Stomach (tissue), 8 donors: ENCODE measurements at regions not wholly inside any gene's neighbourhood (a gene's known extent, or its start where the extent isn't known, plus 50 kb on each side); places are given as distances from the start of the nearest gene placed in this dataset.

Experiments
- DNase-seq, 2 donors: peaks; one replicate each; pipeline versions ENCODE4 v3.0.0 to v3.0.0-alpha.2; 2013 to 2019
- H3K27ac ChIP-seq, 5 donors: fragments of 200-600 bp in 4 of 5; sonication (generic) in 4 of 5; one replicate each; pipeline ENCODE4 v1.5.1; 2013 to 2019; ENCODE audit warnings: mild to moderate bottlenecking in 1 of 5, moderate library complexity in 1 of 5
- H3K27me3 ChIP-seq, 3 donors: fragments of 200-600 bp; sonication (generic); one replicate each; pipeline ENCODE4 v1.5.1; 2017 to 2019; ENCODE audit warnings: mixed run types in 1 of 3
- H3K36me3 ChIP-seq, 4 donors: fragments of 200-600 bp; sonication (generic); 1 replicate in 3 of 4; 2 replicates in 1 of 4; pipeline ENCODE4 v1.5.1; 2016 to 2019
- H3K4me1 ChIP-seq, 4 donors: fragments of 200-600 bp; sonication (generic); one replicate each; pipeline ENCODE4 v1.5.1; 2016 to 2019
- H3K4me3 ChIP-seq, 4 donors: fragments of 200-600 bp; sonication (generic) in 3 of 4; one replicate each; pipeline ENCODE4 v1.5.1; 2016 to 2019; ENCODE audit warnings: mild to moderate bottlenecking in 1 of 4
- H3K9me3 ChIP-seq, 4 donors: fragments of 200-600 bp; sonication (generic); one replicate each; pipeline ENCODE4 v1.5.1; 2016 to 2019
- EP300 ChIP-seq: sonication (generic); formaldehyde crosslinking; IDR thresholded peaks from one replicate; pipeline ENCODE4 v1.6.1; 2017; ENCODE audit warnings: antibody characterized with exemption
- POLR2A ChIP-seq, 4 donors: fragments of 450-650 bp; IDR thresholded peaks; one replicate each; pipeline ENCODE4 v1.6.1; 2016; ENCODE audit warnings: antibody characterized with exemption in 4 of 4, control low read depth in 2 of 4, mild to moderate bottlenecking in 1 of 4, moderate library complexity in 1 of 4
- POLR2AphosphoS5 ChIP-seq, 3 donors: sonication (generic); formaldehyde crosslinking; IDR thresholded peaks; one replicate each; pipeline ENCODE4 v1.6.1; 2016; ENCODE audit warnings: antibody characterized with exemption in 3 of 3
- WGBS, 5 donors: extraction: QIAGEN DNeasy Blood & Tissue Kit in 3 of 5; methylation state at CpG; one replicate each; pipeline versions ENCODE4 v1.1.5 to v1.1.7; 2013 to 2018; 5-methylcytosine and 5-hydroxymethylcytosine counted together
- intact Hi-C: fragments of 100-400 bp; cut with DNase I; formaldehyde crosslinking; loops from one replicate; pipeline ENCODE4 v1.15.1; 2023; ENCODE audit warnings: low total_unique reads
- TF ChIP-seq, protein P1 (sequence below), 7 experiments: fragments of 450-650 bp in 4 of 7; fragments of 200-600 bp in 3 of 7; sonication (generic) in 3 of 7; IDR thresholded peaks; one replicate each; pipeline ENCODE4 v1.5.1; 2016 to 2019; ENCODE audit warnings: antibody characterized with exemption in 7 of 7, control low read depth in 2 of 7, mild to moderate bottlenecking in 1 of 7
- donor health status: healthy with polysubstance abuse.
- donor health status: Bipolar disorder and iron deficiency.
- donor health status: healthy.

DNA sequence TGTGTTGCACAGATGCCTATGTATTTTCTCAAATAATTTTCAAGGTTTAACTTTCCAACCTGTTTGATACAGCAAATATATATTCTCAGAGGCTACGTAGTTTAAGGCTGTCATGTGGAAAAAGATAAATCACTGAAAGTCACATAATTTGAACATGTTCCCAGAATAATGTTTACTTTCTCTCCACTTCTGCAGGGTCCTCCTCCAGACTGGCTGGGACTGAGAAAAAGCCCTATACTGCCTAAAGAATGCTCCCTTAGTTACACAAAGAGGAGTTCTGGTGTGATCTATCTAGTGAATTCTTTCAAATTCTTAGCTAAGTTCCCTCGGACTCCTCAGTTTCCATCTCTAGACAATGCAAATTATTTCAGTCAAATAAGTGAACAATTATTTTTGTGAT, 411.0 kb downstream of the C6orf118 start:
- no peaks in the 10 kb centered on the region for H3K9me3 ChIP-seq
- H3K4me3 ChIP-seq: no peak overlapping the region
- WGBS, 5 donors: 27 to 53% (median 43%) methylated on average over 2 of the region's 2 CpGs
- DNase-seq: peak in 1 of 2 donors; percentile 33
- H3K27ac ChIP-seq: no peak overlapping the region
- intact Hi-C loops: no loop called here
- no peaks in the 10 kb centered on the region for H3K27me3 ChIP-seq
- H3K36me3 ChIP-seq: no peaks in the 10 kb centered on the region
- no peaks in the 10 kb centered on the region for H3K4me1 ChIP-seq
- TF ChIP-seq EP300 (no peak), POLR2A (IDR thresholded peaks at IDR 0.05) (no peak), POLR2AphosphoS5 (IDR thresholded peaks at IDR 0.05) (no peak)
- TF ChIP-seq, protein P1, sequence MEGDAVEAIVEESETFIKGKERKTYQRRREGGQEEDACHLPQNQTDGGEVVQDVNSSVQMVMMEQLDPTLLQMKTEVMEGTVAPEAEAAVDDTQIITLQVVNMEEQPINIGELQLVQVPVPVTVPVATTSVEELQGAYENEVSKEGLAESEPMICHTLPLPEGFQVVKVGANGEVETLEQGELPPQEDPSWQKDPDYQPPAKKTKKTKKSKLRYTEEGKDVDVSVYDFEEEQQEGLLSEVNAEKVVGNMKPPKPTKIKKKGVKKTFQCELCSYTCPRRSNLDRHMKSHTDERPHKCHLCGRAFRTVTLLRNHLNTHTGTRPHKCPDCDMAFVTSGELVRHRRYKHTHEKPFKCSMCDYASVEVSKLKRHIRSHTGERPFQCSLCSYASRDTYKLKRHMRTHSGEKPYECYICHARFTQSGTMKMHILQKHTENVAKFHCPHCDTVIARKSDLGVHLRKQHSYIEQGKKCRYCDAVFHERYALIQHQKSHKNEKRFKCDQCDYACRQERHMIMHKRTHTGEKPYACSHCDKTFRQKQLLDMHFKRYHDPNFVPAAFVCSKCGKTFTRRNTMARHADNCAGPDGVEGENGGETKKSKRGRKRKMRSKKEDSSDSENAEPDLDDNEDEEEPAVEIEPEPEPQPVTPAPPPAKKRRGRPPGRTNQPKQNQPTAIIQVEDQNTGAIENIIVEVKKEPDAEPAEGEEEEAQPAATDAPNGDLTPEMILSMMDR (IDR thresholded peaks at IDR 0.05): no peak

GRCh38 chr6:164897523-164898235, 411.7 kb downstream of the C6orf118 start:
- H3K27me3 ChIP-seq: no peaks in the 10 kb centered on the region
- WGBS, 5 donors: 42 to 65% (median 44%) methylated on average over 8 of the region's 8 CpGs
- no peak overlapping the region for H3K27ac ChIP-seq
- no peaks in the 10 kb centered on the region for H3K4me1 ChIP-seq
- no peaks in the 10 kb centered on the region for H3K36me3 ChIP-seq
- intact Hi-C loops: no loop called here
- H3K9me3 ChIP-seq: no peaks in the 10 kb centered on the region
- DNase-seq: peak in 1 of 2 donors; percentile 44
- TF ChIP-seq, protein P1 (IDR thresholded peaks at IDR 0.05): no peak
- no peak for TF ChIP-seq EP300
- no peak for TF ChIP-seq POLR2A (IDR thresholded peaks at IDR 0.05)
- TF ChIP-seq POLR2AphosphoS5 (IDR thresholded peaks at IDR 0.05): no peak
- H3K4me3 ChIP-seq: no peak overlapping the region

- Histone ChIP-seq H3K27ac (no peak overlapping the region), H3K27me3 (no peaks in the 10 kb centered on the region), H3K36me3 (no peaks in the 10 kb centered on the region), H3K9me3 (no peaks in the 10 kb centered on the region), H3K4me3 (no peak overlapping the region), H3K4me1 (no peaks in the 10 kb centered on the region)
- TF ChIP-seq, protein P1 (IDR thresholded peaks at IDR 0.05): no peak
- TF ChIP-seq POLR2AphosphoS5 (IDR thresholded peaks at IDR 0.05) (no peak), POLR2A (IDR thresholded peaks at IDR 0.05) (no peak), EP300 (no peak)
- 70 to 87% (median 79%) methylated on average over 4 of the region's 4 CpGs for WGBS, 5 donors
- intact Hi-C loops: no loop called here
- DNase-seq: no peak
Observed at GRCh38 chr6:164889980-164890379, 419.4 kb downstream of the C6orf118 start.

DNA sequence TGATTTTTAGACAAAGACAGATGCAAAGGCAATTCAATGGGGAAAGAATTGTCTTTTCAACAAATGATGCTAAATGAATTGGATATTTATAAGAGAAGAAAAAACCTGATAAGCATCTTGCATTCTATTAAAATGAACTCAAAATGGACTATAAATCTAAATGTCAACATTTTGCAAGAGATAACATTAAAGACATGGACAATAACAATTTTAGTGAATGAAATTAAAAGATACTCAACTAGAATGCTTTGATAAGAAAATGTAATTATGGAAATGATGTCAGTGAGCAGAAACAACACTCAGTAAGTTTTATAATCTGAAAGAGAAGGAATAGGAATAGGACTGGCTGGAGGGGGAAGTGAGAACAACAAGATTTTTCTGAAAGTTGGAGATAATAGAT, 421.7 kb downstream of the C6orf118 start:
- Histone ChIP-seq H3K27ac (no peak overlapping the region), H3K9me3 (no peaks in the 10 kb centered on the region), H3K27me3 (no peaks in the 10 kb centered on the region), H3K4me3 (no peak overlapping the region), H3K36me3 (no peaks in the 10 kb centered on the region), H3K4me1 (no peaks in the 10 kb centered on the region)
- intact Hi-C loops: no loop called here
- no peak for DNase-seq
- TF ChIP-seq EP300 (no peak), POLR2AphosphoS5 (IDR thresholded peaks at IDR 0.05) (no peak), POLR2A (IDR thresholded peaks at IDR 0.05) (no peak)
- TF ChIP-seq, protein P1 (IDR thresholded peaks at IDR 0.05): no peak
